ENCODE measurements at regions not wholly inside any gene's neighbourhood (a gene's known extent, or its start where the extent isn't known, plus 50 kb on each side); places are given as distances from the start of the nearest gene placed in this dataset.

- H3K27me3 ChIP-seq: no peaks in the 10 kb centered on the region
- H3K9me3 ChIP-seq: no peaks in the 10 kb centered on the region
- H3K36me3 ChIP-seq: no peaks in the 10 kb centered on the region
- ATAC-seq (no peak), DNase-seq (no peak)
- in situ Hi-C loops (cut with MboI; ENCODE audit: low sequenced_read_pairs in 4 of 4) (no loop called here), intact Hi-C loops (cut with DNase I; ENCODE audit: low total_unique reads) (no loop called here)
- TF ChIP-seq POLR2A (IDR thresholded peaks at IDR 0.05): no peak
- no peak for TF ChIP-seq CTCF (IDR thresholded peaks at IDR 0.05 in 4 of 5, conservative IDR thresholded peaks at IDR 0.05 in 1 of 5)
- no peaks in the 10 kb centered on the region for H3K4me1 ChIP-seq
- no peak overlapping the region for H3K27ac ChIP-seq
- no peak overlapping the region for H3K4me3 ChIP-seq
Measured at GRCh38 chr1:212224102-212224501, 61.1 kb upstream of the PPP2R5A start.

GRCh38 chr1:212225416-212225815 is 59.8 kb upstream of the PPP2R5A start:
- ATAC-seq: no peak
- in situ Hi-C loops (cut with MboI; ENCODE audit: low sequenced_read_pairs in 4 of 4): no loop called here
- H3K27ac ChIP-seq: no peak overlapping the region

GRCh38 chr1:212225871-212226302 is 59.3 kb upstream of the PPP2R5A start:
- Histone ChIP-seq H3K27ac (no peak overlapping the region), H3K36me3 (no peaks in the 10 kb centered on the region), H3K27me3 (no peaks in the 10 kb centered on the region), H3K9me3 (no peaks in the 10 kb centered on the region), H3K4me1 (no peaks in the 10 kb centered on the region), H3K4me3 (no peak overlapping the region)
- TF ChIP-seq POLR2A (IDR thresholded peaks at IDR 0.05) (no peak), CTCF (IDR thresholded peaks at IDR 0.05 in 4 of 5, conservative IDR thresholded peaks at IDR 0.05 in 1 of 5) (no peak)
- DNase-seq (no peak), ATAC-seq (no peak)
- in situ Hi-C loops (cut with MboI; ENCODE audit: low sequenced_read_pairs in 4 of 4) (no loop called here), intact Hi-C loops (cut with DNase I; ENCODE audit: low total_unique reads) (no loop called here)

More at GRCh38 chr1:212225416-212225815, 59.8 kb upstream of the PPP2R5A start:
- Histone ChIP-seq H3K4me3 (no peak overlapping the region), H3K27me3 (no peaks in the 10 kb centered on the region), H3K9me3 (no peaks in the 10 kb centered on the region), H3K4me1 (no peaks in the 10 kb centered on the region), H3K36me3 (no peaks in the 10 kb centered on the region)
- TF ChIP-seq POLR2A (IDR thresholded peaks at IDR 0.05) (no peak), CTCF (IDR thresholded peaks at IDR 0.05 in 4 of 5, conservative IDR thresholded peaks at IDR 0.05 in 1 of 5) (no peak)
- DNase-seq: no peak
- intact Hi-C loops (cut with DNase I; ENCODE audit: low total_unique reads): no loop called here

- TF ChIP-seq POLR2A (IDR thresholded peaks at IDR 0.05) (no peak), CTCF (IDR thresholded peaks at IDR 0.05 in 4 of 5, conservative IDR thresholded peaks at IDR 0.05 in 1 of 5) (no peak)
- Histone ChIP-seq H3K4me1 (no peaks in the 10 kb centered on the region), H3K27ac (no peak overlapping the region), H3K36me3 (no peaks in the 10 kb centered on the region), H3K4me3 (no peak overlapping the region), H3K9me3 (no peaks in the 10 kb centered on the region), H3K27me3 (no peaks in the 10 kb centered on the region)
- in situ Hi-C loops (cut with MboI; ENCODE audit: low sequenced_read_pairs in 4 of 4) (no loop called here), intact Hi-C loops (cut with DNase I; ENCODE audit: low total_unique reads) (no loop called here)
- ATAC-seq (no peak), DNase-seq (no peak)
Measured at GRCh38 chr1:212226467-212226866, 58.7 kb upstream of the PPP2R5A start.

- H3K27ac ChIP-seq: no peak overlapping the region
- H3K36me3 ChIP-seq: no peaks in the 10 kb centered on the region
- H3K9me3 ChIP-seq: no peaks in the 10 kb centered on the region
- DNase-seq: no peak
- ATAC-seq: no peak
- intact Hi-C loops (cut with DNase I; ENCODE audit: low total_unique reads) (no loop called here), in situ Hi-C loops (cut with MboI; ENCODE audit: low sequenced_read_pairs in 4 of 4) (no loop called here)
- no peak overlapping the region for H3K4me3 ChIP-seq
- H3K27me3 ChIP-seq: no peaks in the 10 kb centered on the region
- TF ChIP-seq POLR2A (IDR thresholded peaks at IDR 0.05) (no peak), CTCF (IDR thresholded peaks at IDR 0.05 in 4 of 5, conservative IDR thresholded peaks at IDR 0.05 in 1 of 5) (no peak)
- H3K4me1 ChIP-seq: no peaks in the 10 kb centered on the region
Measured at GRCh38 chr1:212228076-212228475, 57.1 kb upstream of the PPP2R5A start.
